ENCODE measurements at regions not wholly inside any gene's neighbourhood (a gene's known extent, or its start where the extent isn't known, plus 50 kb on each side); places are given as distances from the start of the nearest gene placed in this dataset.

DNA sequence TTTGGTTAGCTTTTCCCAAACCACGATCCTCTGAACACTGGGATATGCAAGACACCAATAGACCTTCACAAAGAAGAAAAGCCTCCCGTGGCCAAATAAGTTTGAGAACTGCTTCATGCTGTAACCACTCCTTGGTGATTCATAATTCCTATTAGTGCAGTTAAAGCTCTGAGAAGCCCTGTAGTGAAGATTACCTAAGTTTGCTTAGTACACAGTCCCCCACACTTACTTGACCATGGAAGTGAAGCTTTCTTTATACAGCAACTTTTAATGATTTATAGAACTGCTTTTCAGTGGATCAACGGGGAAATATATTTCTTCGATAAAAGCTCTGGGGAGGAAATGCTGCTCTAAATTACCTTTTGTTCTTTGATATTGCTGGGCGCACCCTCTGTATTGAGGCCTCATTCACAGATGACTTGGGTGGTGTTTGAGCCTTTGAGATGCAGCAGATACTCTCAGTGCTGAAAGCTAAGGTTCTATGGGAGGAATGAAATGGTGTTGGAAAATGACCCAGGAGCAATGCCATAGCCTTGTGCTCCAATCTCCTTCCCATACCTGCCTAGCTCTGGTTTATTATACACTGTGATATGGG, 67.4 kb downstream of the CBLL2 start:
- TF ChIP-seq, protein P1, sequence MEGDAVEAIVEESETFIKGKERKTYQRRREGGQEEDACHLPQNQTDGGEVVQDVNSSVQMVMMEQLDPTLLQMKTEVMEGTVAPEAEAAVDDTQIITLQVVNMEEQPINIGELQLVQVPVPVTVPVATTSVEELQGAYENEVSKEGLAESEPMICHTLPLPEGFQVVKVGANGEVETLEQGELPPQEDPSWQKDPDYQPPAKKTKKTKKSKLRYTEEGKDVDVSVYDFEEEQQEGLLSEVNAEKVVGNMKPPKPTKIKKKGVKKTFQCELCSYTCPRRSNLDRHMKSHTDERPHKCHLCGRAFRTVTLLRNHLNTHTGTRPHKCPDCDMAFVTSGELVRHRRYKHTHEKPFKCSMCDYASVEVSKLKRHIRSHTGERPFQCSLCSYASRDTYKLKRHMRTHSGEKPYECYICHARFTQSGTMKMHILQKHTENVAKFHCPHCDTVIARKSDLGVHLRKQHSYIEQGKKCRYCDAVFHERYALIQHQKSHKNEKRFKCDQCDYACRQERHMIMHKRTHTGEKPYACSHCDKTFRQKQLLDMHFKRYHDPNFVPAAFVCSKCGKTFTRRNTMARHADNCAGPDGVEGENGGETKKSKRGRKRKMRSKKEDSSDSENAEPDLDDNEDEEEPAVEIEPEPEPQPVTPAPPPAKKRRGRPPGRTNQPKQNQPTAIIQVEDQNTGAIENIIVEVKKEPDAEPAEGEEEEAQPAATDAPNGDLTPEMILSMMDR (IDR thresholded peaks at IDR 0.05), result no peak
- no peak for TF ChIP-seq POLR2A (IDR thresholded peaks at IDR 0.05)

Data from lower leg skin (tissue), 3 donors.